ENCODE measurements at regions not wholly inside any gene's neighbourhood (a gene's known extent, or its start where the extent isn't known, plus 50 kb on each side); places are given as distances from the start of the nearest gene placed in this dataset.

DNA sequence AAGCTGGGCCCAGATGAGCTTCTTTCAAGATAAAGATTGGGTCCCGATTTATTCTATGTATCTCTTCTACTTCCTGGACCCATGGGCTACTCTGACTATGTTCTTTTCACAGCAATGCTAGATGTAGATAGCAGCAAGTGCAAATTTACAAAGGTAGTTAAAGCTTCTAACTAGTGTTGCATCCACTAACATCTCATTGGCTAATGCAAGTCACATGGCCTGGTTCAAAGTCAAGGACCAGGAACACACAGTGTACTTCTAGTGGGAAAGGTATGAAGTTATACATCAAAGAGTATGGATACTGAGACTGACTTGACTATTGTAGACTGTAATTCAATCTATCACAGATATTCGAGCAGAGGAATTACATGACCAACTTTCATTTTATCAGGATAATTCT lies 588.8 kb downstream of the PLA2G4A start:
- H2AFZ ChIP-seq (ENCODE audit: low read depth, low read length): no peak overlapping the region
- no peak overlapping the region for H3K4me3 ChIP-seq (ENCODE audit: low read depth in 1 of 2, low read length in 2 of 2)
- TF ChIP-seq, protein P1, sequence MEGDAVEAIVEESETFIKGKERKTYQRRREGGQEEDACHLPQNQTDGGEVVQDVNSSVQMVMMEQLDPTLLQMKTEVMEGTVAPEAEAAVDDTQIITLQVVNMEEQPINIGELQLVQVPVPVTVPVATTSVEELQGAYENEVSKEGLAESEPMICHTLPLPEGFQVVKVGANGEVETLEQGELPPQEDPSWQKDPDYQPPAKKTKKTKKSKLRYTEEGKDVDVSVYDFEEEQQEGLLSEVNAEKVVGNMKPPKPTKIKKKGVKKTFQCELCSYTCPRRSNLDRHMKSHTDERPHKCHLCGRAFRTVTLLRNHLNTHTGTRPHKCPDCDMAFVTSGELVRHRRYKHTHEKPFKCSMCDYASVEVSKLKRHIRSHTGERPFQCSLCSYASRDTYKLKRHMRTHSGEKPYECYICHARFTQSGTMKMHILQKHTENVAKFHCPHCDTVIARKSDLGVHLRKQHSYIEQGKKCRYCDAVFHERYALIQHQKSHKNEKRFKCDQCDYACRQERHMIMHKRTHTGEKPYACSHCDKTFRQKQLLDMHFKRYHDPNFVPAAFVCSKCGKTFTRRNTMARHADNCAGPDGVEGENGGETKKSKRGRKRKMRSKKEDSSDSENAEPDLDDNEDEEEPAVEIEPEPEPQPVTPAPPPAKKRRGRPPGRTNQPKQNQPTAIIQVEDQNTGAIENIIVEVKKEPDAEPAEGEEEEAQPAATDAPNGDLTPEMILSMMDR (IDR thresholded peaks at IDR 0.05; ENCODE audit: borderline replicate concordance, extremely low read depth, low read length, poor library complexity, severe bottlenecking): no peak
- TF ChIP-seq EZH2 (IDR thresholded peaks at IDR 0.05; ENCODE audit: borderline replicate concordance, low read depth, low read length, severe bottlenecking): no peak
- H3K79me2 ChIP-seq (ENCODE audit: insufficient read depth, low read length): no peaks in the 10 kb centered on the region
- H3K9me3 ChIP-seq (ENCODE audit: insufficient read depth, low read length, severe bottlenecking): no peaks in the 10 kb centered on the region
- no peaks in the 10 kb centered on the region for H3K36me3 ChIP-seq (ENCODE audit: insufficient read depth, low read length)
- H3K27ac ChIP-seq (ENCODE audit: low read length): no peak overlapping the region
- H3K9ac ChIP-seq (ENCODE audit: low read depth, low read length): no peak overlapping the region
- no peaks in the 10 kb centered on the region for H4K20me1 ChIP-seq (ENCODE audit: insufficient read depth, low read length)
- H3K27me3 ChIP-seq (ENCODE audit: insufficient read depth, low read length, poor library complexity): no peaks in the 10 kb centered on the region
- H3K4me2 ChIP-seq (ENCODE audit: insufficient read depth, low read length): no peak overlapping the region
- no peaks in the 10 kb centered on the region for H3K4me1 ChIP-seq (ENCODE audit: insufficient read depth, low read length)
- DNase-seq (no peak), ATAC-seq (ENCODE audit: insufficient read depth, low read depth) (no peak)

DNA sequence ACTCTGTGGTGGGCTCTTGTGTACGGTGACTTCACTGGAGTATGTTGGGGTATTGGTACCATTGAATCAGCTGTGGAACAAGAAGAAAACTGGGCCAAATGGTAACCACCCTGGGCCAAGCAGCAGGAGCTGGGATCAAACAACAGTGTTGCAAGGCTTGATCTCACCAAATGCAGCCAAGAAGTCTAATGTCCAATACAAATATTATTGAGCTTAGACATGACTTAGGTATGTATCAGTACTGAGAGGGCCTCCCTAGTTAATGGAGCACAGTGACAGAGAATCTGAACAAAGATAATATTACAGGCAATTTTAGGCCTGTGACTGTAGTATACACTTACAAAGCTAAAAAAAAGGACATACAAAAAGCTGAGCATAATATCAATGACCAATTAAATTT lies 604.8 kb downstream of the PLA2G4A start:
- DNase-seq (no peak), ATAC-seq (ENCODE audit: insufficient read depth, low read depth) (no peak)
- Histone ChIP-seq H3K9ac (ENCODE audit: low read depth, low read length) (no peak overlapping the region), H4K20me1 (ENCODE audit: insufficient read depth, low read length) (no peaks in the 10 kb centered on the region), H2AFZ (ENCODE audit: low read depth, low read length) (no peak overlapping the region), H3K4me1 (ENCODE audit: insufficient read depth, low read length) (no peaks in the 10 kb centered on the region), H3K27me3 (ENCODE audit: insufficient read depth, low read length, poor library complexity) (no peaks in the 10 kb centered on the region), H3K79me2 (ENCODE audit: insufficient read depth, low read length) (no peaks in the 10 kb centered on the region), H3K36me3 (ENCODE audit: insufficient read depth, low read length) (no peaks in the 10 kb centered on the region), H3K4me2 (ENCODE audit: insufficient read depth, low read length) (no peak overlapping the region), H3K27ac (ENCODE audit: low read length) (no peak overlapping the region), H3K4me3 (ENCODE audit: low read depth in 1 of 2, low read length in 2 of 2) (no peak overlapping the region), H3K9me3 (ENCODE audit: insufficient read depth, low read length, severe bottlenecking) (no peaks in the 10 kb centered on the region)
- TF ChIP-seq EZH2 (IDR thresholded peaks at IDR 0.05; ENCODE audit: borderline replicate concordance, low read depth, low read length, severe bottlenecking): no peak
- TF ChIP-seq, protein P1 (IDR thresholded peaks at IDR 0.05; ENCODE audit: borderline replicate concordance, extremely low read depth, low read length, poor library complexity, severe bottlenecking): no peak

DNA sequence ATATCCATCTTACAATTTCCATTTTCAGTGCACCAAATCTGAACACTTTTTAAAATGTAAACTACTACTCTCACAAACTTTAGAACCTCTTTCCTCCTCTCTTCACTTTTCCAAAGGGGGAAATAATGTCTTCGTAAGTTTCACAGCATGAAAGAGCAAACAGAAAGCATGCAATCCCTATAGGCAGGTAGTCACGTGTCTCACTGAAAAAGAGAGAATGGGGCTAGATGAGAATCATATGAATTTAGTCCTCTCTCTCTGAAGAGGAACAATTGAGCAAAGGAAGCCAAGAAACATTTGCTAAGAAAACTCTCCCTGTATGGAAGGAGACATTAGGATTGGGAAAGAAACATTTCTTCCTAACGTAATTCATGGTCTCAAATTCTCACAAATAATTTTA lies 613.9 kb downstream of the PLA2G4A start:
- TF ChIP-seq, protein P1 (IDR thresholded peaks at IDR 0.05; ENCODE audit: borderline replicate concordance, extremely low read depth, low read length, poor library complexity, severe bottlenecking): no peak
- no peak for TF ChIP-seq EZH2 (IDR thresholded peaks at IDR 0.05; ENCODE audit: borderline replicate concordance, low read depth, low read length, severe bottlenecking)
- no peak overlapping the region for H3K27ac ChIP-seq (ENCODE audit: low read length)

DNA sequence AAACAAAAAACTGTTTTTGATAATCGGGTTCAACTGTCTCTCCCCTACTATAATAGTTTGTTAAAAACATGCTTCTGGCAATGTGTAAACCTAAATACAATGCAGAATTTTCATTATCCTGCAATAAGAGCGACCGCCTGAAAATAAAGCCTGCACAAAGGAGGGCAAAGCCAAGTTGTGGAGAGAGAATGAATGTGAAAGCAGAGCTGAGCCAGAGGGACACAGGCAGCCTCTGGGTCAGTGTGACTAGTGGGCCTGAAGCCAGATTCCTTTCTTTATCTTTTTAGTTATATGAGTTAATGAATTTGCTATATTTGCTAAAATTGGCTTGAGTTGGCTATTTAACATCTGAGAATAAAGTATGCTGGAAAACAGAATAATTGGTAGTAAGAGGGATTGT lies 615.2 kb downstream of the PLA2G4A start:
- Histone ChIP-seq H4K20me1 (ENCODE audit: insufficient read depth, low read length) (no peaks in the 10 kb centered on the region), H3K79me2 (ENCODE audit: insufficient read depth, low read length) (no peaks in the 10 kb centered on the region), H3K9me3 (ENCODE audit: insufficient read depth, low read length, severe bottlenecking) (peaks cover 2% of the 10 kb centered on the region), H3K9ac (ENCODE audit: low read depth, low read length) (no peak overlapping the region), H3K4me1 (ENCODE audit: insufficient read depth, low read length) (no peaks in the 10 kb centered on the region), H3K4me3 (ENCODE audit: low read depth in 1 of 2, low read length in 2 of 2) (no peak overlapping the region), H3K36me3 (ENCODE audit: insufficient read depth, low read length) (no peaks in the 10 kb centered on the region), H3K4me2 (ENCODE audit: insufficient read depth, low read length) (no peak overlapping the region), H3K27ac (ENCODE audit: low read length) (no peak overlapping the region), H2AFZ (ENCODE audit: low read depth, low read length) (no peak overlapping the region), H3K27me3 (ENCODE audit: insufficient read depth, low read length, poor library complexity) (no peaks in the 10 kb centered on the region)
- no peak for DNase-seq
- TF ChIP-seq, protein P1 (IDR thresholded peaks at IDR 0.05; ENCODE audit: borderline replicate concordance, extremely low read depth, low read length, poor library complexity, severe bottlenecking): no peak
- no peak for TF ChIP-seq EZH2 (IDR thresholded peaks at IDR 0.05; ENCODE audit: borderline replicate concordance, low read depth, low read length, severe bottlenecking)
- no peak for ATAC-seq (ENCODE audit: insufficient read depth, low read depth)

More for the DNA sequence above, 613.9 kb downstream of the PLA2G4A start:
- DNase-seq (no peak), ATAC-seq (ENCODE audit: insufficient read depth, low read depth) (no peak)
- H3K4me2 ChIP-seq (ENCODE audit: insufficient read depth, low read length): no peak overlapping the region
- no peaks in the 10 kb centered on the region for H4K20me1 ChIP-seq (ENCODE audit: insufficient read depth, low read length)
- H3K4me3 ChIP-seq (ENCODE audit: low read depth in 1 of 2, low read length in 2 of 2): no peak overlapping the region
- no peak overlapping the region for H2AFZ ChIP-seq (ENCODE audit: low read depth, low read length)
- H3K9ac ChIP-seq (ENCODE audit: low read depth, low read length): no peak overlapping the region
- no peaks in the 10 kb centered on the region for H3K36me3 ChIP-seq (ENCODE audit: insufficient read depth, low read length)
- no peaks in the 10 kb centered on the region for H3K4me1 ChIP-seq (ENCODE audit: insufficient read depth, low read length)
- H3K9me3 ChIP-seq (ENCODE audit: insufficient read depth, low read length, severe bottlenecking): peaks cover 2% of the 10 kb centered on the region
- H3K27me3 ChIP-seq (ENCODE audit: insufficient read depth, low read length, poor library complexity): no peaks in the 10 kb centered on the region
- H3K79me2 ChIP-seq (ENCODE audit: insufficient read depth, low read length): no peaks in the 10 kb centered on the region
